Esophagus squamous epithelium (tissue), 4 donors: ENCODE measurements at regions not wholly inside any gene's neighbourhood (a gene's known extent, or its start where the extent isn't known, plus 50 kb on each side); places are given as distances from the start of the nearest gene placed in this dataset.

Experiments
- CTCF ChIP-seq, 6 experiments: fragments of 450-650 bp in 4 of 6; fragments of 200-600 bp in 2 of 6; sonication (generic) in 2 of 6; IDR thresholded peaks; one replicate each; pipeline ENCODE4 v1.5.1; 2016 to 2019; ENCODE audit warnings: antibody characterized with exemption in 6 of 6, mild to moderate bottlenecking in 4 of 6, moderate library complexity in 4 of 6
- POLR2A ChIP-seq, 4 donors: fragments of 450-650 bp; IDR thresholded peaks; one replicate each; pipeline ENCODE4 v1.6.1; 2017; ENCODE audit warnings: antibody characterized with exemption in 4 of 4, mild to moderate bottlenecking in 4 of 4, moderate library complexity in 3 of 4

- no peak for TF ChIP-seq CTCF (IDR thresholded peaks at IDR 0.05)
- TF ChIP-seq POLR2A (IDR thresholded peaks at IDR 0.05) = no peak
These were observed 388.1 kb upstream of the ROBO2 start for GRCh38 chr3:76651784-76652183.
